H1 (cell line): ENCODE measurements at regions not wholly inside any gene's neighbourhood (a gene's known extent, or its start where the extent isn't known, plus 50 kb on each side); places are given as distances from the start of the nearest gene placed in this dataset.

Experiments used
- CEBPB ChIP-seq: IDR thresholded peaks from 2 replicates; pipeline ENCODE4 v1.6.1; 2012; ENCODE audit warnings: low read depth, low read length
- POLR2A ChIP-seq, 2 experiments: IDR thresholded peaks; 1 replicate in 1 of 2; 2 replicates in 1 of 2; pipeline ENCODE4 v1.6.1; 2011; ENCODE audit warnings: low read depth in 2 of 2, low read length in 2 of 2, mild to moderate bottlenecking in 2 of 2; ENCODE audit errors: control extremely low read depth in 1 of 2
- TF ChIP-seq, protein P1 (sequence below), 3 experiments: IDR thresholded peaks; 1 replicate in 2 of 3; 2 replicates in 1 of 3; pipeline versions ENCODE4 v1.5.1 to v1.6.1; 2011; ENCODE audit warnings: low read length in 3 of 3, mild to moderate bottlenecking in 3 of 3, inconsistent platforms in 2 of 3, low read depth in 1 of 3, moderate library complexity in 1 of 3; ENCODE audit not compliant: insufficient read depth in 1 of 3; ENCODE audit errors: control extremely low read depth in 1 of 3
- TF ChIP-seq, protein P2 (sequence below): IDR thresholded peaks from 2 replicates; pipeline ENCODE4 v1.6.1; 2012; ENCODE audit warnings: inconsistent platforms

DNA sequence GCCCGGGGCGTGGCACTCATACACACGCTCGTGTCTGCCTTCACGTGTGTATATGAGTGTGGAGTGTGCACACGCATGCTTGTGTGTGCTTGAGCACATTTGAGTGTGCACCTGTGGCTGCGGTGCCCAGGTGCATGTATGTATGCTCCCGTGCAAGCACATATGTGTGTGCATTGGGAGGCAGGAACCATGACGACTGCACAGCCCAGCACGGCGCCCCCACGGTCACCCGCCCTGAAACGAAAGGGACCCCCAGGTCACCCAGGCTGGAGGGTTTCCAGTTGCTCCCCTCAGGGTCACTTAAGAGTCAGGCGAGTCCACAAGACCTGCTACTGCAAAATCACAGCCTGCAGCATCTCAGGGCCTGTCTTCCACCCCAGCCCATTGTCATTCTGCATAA lies 94.7 kb downstream of the YTHDF1 start:
- TF ChIP-seq, protein P1, sequence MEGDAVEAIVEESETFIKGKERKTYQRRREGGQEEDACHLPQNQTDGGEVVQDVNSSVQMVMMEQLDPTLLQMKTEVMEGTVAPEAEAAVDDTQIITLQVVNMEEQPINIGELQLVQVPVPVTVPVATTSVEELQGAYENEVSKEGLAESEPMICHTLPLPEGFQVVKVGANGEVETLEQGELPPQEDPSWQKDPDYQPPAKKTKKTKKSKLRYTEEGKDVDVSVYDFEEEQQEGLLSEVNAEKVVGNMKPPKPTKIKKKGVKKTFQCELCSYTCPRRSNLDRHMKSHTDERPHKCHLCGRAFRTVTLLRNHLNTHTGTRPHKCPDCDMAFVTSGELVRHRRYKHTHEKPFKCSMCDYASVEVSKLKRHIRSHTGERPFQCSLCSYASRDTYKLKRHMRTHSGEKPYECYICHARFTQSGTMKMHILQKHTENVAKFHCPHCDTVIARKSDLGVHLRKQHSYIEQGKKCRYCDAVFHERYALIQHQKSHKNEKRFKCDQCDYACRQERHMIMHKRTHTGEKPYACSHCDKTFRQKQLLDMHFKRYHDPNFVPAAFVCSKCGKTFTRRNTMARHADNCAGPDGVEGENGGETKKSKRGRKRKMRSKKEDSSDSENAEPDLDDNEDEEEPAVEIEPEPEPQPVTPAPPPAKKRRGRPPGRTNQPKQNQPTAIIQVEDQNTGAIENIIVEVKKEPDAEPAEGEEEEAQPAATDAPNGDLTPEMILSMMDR (IDR thresholded peaks at IDR 0.05; ENCODE audit: control extremely low read depth in 1 of 3, insufficient read depth in 1 of 3, low read depth in 1 of 3, low read length in 3 of 3), result no peak
- TF ChIP-seq POLR2A (IDR thresholded peaks at IDR 0.05; ENCODE audit: control extremely low read depth in 1 of 2, low read depth in 2 of 2, low read length in 2 of 2) (no peak), CEBPB (no peak)
- TF ChIP-seq, protein P2, sequence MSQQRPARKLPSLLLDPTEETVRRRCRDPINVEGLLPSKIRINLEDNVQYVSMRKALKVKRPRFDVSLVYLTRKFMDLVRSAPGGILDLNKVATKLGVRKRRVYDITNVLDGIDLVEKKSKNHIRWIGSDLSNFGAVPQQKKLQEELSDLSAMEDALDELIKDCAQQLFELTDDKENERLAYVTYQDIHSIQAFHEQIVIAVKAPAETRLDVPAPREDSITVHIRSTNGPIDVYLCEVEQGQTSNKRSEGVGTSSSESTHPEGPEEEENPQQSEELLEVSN, result no peak
